PC-9 (cell line): ENCODE measurements at regions not wholly inside any gene's neighbourhood (a gene's known extent, or its start where the extent isn't known, plus 50 kb on each side); places are given as distances from the start of the nearest gene placed in this dataset.
A peak's percentile ranks its signal among the peaks of the same experiment; 100 is the strongest.

Experiments used
- BruUV-seq: library from RNA; stranded (reverse); fragments of 400-500 nt; replicated peaks from 2 replicates; lab custom pipeline; 2021; lab: Mats Ljungman, UMichigan
- CTCF ChIA-PET: fragments of 300-600 bp; sonication (Branson Sonifier 250); formaldehyde crosslinking; loops from one replicate; lab custom pipeline; 2022; ENCODE audit warnings: antibody characterized with exemption; lab: Charles Lee
- POLR2A ChIA-PET: fragments of 300-600 bp; sonication (Branson Sonifier 250); formaldehyde crosslinking; loops from one replicate; lab custom pipeline; 2022; ENCODE audit warnings: antibody characterized with exemption; ENCODE audit not compliant: unreplicated experiment; lab: Charles Lee
- DNase-seq, 2 experiments: peaks; one replicate each; pipeline versions ENCODE4 v3.0.0 to v3.0.0-alpha.2; 2015 to 2022; ENCODE audit warnings: mixed read lengths in 1 of 2
- H2AFZ ChIP-seq: fragments of 200-600 bp; sonication (generic); 2 replicates; pipeline ENCODE4 v1.8.1; 2017; ENCODE audit warnings: antibody characterized with exemption
- H3F3A ChIP-seq: fragments of 200-600 bp; sonication (generic); 2 replicates; pipeline ENCODE4 v1.8.1; 2017; ENCODE audit warnings: antibody characterized with exemption, mild to moderate bottlenecking, low read depth; ENCODE audit not compliant: insufficient read depth
- H3K27ac ChIP-seq: fragments of 200-600 bp; sonication (generic); 2 replicates; pipeline ENCODE4 v1.6.1; 2016; ENCODE audit warnings: mixed run types
- H3K27me3 ChIP-seq: fragments of 200-600 bp; sonication (generic); 2 replicates; pipeline ENCODE4 v1.6.1; 2016; ENCODE audit warnings: low read depth, mixed run types; ENCODE audit not compliant: insufficient read depth
- H3K36me3 ChIP-seq: fragments of 200-600 bp; sonication (generic); 2 replicates; pipeline ENCODE4 v1.6.1; 2016; ENCODE audit warnings: low read depth, mixed run types
- H3K4me1 ChIP-seq: fragments of 200-600 bp; sonication (generic); replicated peaks from 2 replicates; pipeline ENCODE4 v1.6.1; 2016; ENCODE audit warnings: mixed run types; ENCODE audit not compliant: insufficient read depth
- H3K4me2 ChIP-seq: fragments of 200-600 bp; sonication (generic); 2 replicates; pipeline ENCODE4 v1.6.1; 2017; ENCODE audit warnings: mixed run types
- H3K4me3 ChIP-seq: fragments of 200-600 bp; sonication (generic); 2 replicates; pipeline ENCODE4 v1.6.1; 2016; ENCODE audit warnings: mixed run types
- H3K79me2 ChIP-seq: fragments of 200-600 bp; sonication (generic); 2 replicates; pipeline ENCODE4 v1.6.1; 2017; ENCODE audit warnings: low read depth, mixed run types
- H3K9me2 ChIP-seq: fragments of 200-600 bp; sonication (generic); 2 replicates; pipeline ENCODE4 v1.8.1; 2017; ENCODE audit warnings: mild to moderate bottlenecking; ENCODE audit not compliant: insufficient read depth
- H3K9me3 ChIP-seq: fragments of 200-600 bp; sonication (generic); 2 replicates; pipeline ENCODE4 v1.8.1; 2016; ENCODE audit warnings: low read depth; ENCODE audit not compliant: insufficient read depth
- H4K20me1 ChIP-seq: fragments of 200-600 bp; sonication (generic); 2 replicates; pipeline ENCODE4 v1.8.1; 2017; ENCODE audit not compliant: insufficient read depth
- EZH2 ChIP-seq: fragments of 200-600 bp; sonication (generic); IDR thresholded peaks from 2 replicates; pipeline ENCODE4 v1.8.0; 2017; ENCODE audit warnings: antibody characterized with exemption, low read depth
- intact Hi-C: fragments of 100-400 bp; cut with micrococcal nuclease; formaldehyde crosslinking; loops from one replicate; pipeline ENCODE4 v1.10.0; 2022; ENCODE audit not compliant: unreplicated experiment
- TF ChIP-seq, protein P1 (sequence below): fragments of 200-600 bp; sonication (generic); conservative IDR thresholded peaks from 2 replicates; pipeline ENCODE4 v1.6.1; 2017; ENCODE audit warnings: mixed run types, antibody characterized with exemption, mild to moderate bottlenecking, moderate library complexity

DNA sequence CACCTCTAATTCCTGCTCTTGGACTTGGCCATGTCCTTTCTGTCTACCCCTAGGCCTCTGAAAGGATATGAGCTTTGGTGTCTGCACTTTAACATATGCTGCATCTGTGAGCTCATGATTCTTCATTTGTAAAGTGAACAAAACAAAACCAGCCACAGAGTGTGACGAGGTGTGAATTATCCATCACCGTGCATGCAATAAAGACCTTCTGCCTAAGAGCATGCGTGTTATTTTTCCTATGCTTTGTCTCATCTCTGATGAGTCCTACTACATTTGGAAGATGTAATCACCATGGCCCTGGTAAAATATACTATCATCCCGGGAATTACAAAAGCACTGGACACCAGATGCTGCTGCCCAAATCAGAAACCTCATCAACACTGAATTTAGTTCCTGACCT is 103.5 kb upstream of the KCNAB1 start:
- BruUV-seq, result no TSS peak
- H3K27ac ChIP-seq, result no peak overlapping the region
- no peaks in the 10 kb centered on the region for H3K4me1 ChIP-seq
- no peaks in the 10 kb centered on the region for H3K27me3 ChIP-seq
- CTCF ChIA-PET, result no interaction called here
- no peaks in the 10 kb centered on the region for H3K79me2 ChIP-seq
- H3F3A ChIP-seq, result no peaks in the 10 kb centered on the region
- TF ChIP-seq, protein P1, sequence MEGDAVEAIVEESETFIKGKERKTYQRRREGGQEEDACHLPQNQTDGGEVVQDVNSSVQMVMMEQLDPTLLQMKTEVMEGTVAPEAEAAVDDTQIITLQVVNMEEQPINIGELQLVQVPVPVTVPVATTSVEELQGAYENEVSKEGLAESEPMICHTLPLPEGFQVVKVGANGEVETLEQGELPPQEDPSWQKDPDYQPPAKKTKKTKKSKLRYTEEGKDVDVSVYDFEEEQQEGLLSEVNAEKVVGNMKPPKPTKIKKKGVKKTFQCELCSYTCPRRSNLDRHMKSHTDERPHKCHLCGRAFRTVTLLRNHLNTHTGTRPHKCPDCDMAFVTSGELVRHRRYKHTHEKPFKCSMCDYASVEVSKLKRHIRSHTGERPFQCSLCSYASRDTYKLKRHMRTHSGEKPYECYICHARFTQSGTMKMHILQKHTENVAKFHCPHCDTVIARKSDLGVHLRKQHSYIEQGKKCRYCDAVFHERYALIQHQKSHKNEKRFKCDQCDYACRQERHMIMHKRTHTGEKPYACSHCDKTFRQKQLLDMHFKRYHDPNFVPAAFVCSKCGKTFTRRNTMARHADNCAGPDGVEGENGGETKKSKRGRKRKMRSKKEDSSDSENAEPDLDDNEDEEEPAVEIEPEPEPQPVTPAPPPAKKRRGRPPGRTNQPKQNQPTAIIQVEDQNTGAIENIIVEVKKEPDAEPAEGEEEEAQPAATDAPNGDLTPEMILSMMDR, result no peak
- TF ChIP-seq EZH2, result no peak
- DNase-seq, result no peak
- H3K4me3 ChIP-seq, result no peak overlapping the region
- H2AFZ ChIP-seq, result no peak overlapping the region
- no peaks in the 10 kb centered on the region for H3K9me3 ChIP-seq
- H3K9me2 ChIP-seq, result peaks cover 5% of the 10 kb centered on the region; the same call in 1 of the 2 replicates
- no peaks in the 10 kb centered on the region for H4K20me1 ChIP-seq
- intact Hi-C loops, result loop anchor here (10.0 kb wide), 1 partner anchor 518 kb away; no protein-coding TSS in a partner anchor
- no peak overlapping the region for H3K4me2 ChIP-seq
- H3K36me3 ChIP-seq, result no peaks in the 10 kb centered on the region
- POLR2A ChIA-PET, result no interaction called here

DNA sequence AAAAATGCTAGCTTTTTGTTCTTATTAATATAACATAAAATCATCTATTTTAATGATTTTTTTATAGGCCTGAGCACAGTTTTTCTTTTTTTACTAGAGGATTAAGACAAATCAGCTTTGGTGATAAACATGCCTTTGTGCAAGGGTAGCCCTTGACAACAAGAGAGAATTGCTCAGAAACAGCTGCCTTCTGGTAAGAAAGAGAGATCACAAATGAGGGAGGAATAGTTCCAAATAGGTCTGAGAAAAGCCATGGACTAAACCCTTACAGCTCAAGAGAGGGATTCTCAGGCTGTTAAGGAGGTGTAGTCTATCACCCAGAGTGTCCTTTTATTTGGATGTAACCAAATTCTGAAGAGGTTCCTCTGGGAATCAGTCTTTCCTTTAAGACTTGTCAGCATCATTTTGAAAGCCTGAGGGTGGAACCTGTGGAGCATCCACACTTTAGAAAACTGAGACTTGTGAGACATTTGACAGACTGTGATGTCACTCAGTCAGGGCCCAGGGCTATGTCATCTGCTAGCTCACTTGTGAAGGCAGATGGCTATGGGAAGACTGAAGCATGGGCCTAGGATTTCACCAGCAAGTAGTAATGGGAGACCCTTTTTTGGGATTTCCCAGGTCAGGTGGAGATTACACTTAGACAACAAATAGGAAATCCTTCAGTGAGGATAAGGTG is 102.9 kb upstream of the KCNAB1 start:
- Histone ChIP-seq H3K4me1 (no peaks in the 10 kb centered on the region), H3K9me2 (peaks cover 5% of the 10 kb centered on the region; the same call in 1 of the 2 replicates), H3F3A (no peaks in the 10 kb centered on the region), H3K4me2 (no peak overlapping the region), H3K4me3 (no peak overlapping the region), H3K9me3 (no peaks in the 10 kb centered on the region), H3K27ac (no peak overlapping the region), H4K20me1 (no peaks in the 10 kb centered on the region), H2AFZ (no peak overlapping the region), H3K36me3 (no peaks in the 10 kb centered on the region), H3K79me2 (no peaks in the 10 kb centered on the region), H3K27me3 (no peaks in the 10 kb centered on the region)
- intact Hi-C loops, result loop anchor here (10.0 kb wide), 1 partner anchor 517 kb away; no protein-coding TSS in a partner anchor
- TF ChIP-seq, protein P1, result no peak
- no peak for TF ChIP-seq EZH2
- ChIA-PET POLR2A (no interaction called here), CTCF (no interaction called here)
- BruUV-seq, result no TSS peak
- no peak for DNase-seq

DNA sequence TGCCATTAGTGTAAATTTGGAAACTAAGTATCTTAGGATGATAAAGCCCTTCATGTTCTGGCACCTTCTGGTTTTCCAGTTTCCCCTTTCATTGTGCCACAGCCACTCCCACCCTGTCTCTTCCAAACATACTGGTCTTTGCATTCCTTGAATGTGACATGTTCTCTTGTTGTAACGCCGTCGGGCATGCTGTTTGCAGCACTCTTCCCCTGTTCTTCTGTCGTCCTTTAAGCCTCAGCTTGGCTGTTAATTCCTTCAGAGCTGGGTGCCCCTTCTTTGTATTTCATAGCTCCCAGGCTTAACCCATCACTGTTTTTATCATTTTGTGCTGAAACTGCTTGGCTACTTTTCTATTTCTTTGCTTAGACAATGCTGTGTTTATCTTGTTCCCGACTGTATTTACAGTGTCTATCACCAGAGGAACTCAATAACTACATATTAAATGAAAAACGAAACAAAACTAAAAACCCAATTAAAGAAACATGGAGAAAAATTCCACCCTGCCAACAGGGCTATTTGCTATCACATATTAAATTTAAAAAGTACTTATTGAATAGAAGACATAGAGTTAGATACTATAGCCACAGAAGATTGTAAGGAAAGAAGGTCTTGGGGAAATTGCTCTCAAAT is 95.4 kb upstream of the KCNAB1 start:
- Histone ChIP-seq H3K79me2 (no peaks in the 10 kb centered on the region), H3K9me3 (no peaks in the 10 kb centered on the region), H3K27me3 (no peaks in the 10 kb centered on the region), H3K4me1 (no peaks in the 10 kb centered on the region), H3K4me3 (no peak overlapping the region), H4K20me1 (no peaks in the 10 kb centered on the region), H3K27ac (no peak overlapping the region), H3K9me2 (no peaks in the 10 kb centered on the region), H3K4me2 (peak overlapping the region; percentile 40), H2AFZ (peak overlapping the region; percentile 29; the same call in 1 of the 2 replicates), H3F3A (no peaks in the 10 kb centered on the region), H3K36me3 (no peaks in the 10 kb centered on the region)
- ChIA-PET CTCF (no interaction called here), POLR2A (no interaction called here)
- no TSS peak for BruUV-seq
- DNase-seq, result peak in 1 of 2 experiments; percentile 10
- no peak for TF ChIP-seq EZH2
- TF ChIP-seq, protein P1, result no peak
- intact Hi-C loops, result loop anchor here (10.0 kb wide), 1 partner anchor 320 kb away; no protein-coding TSS in a partner anchor
